ENCODE measurements at regions not wholly inside any gene's neighbourhood (a gene's known extent, or its start where the extent isn't known, plus 50 kb on each side); places are given as distances from the start of the nearest gene placed in this dataset.

DNA sequence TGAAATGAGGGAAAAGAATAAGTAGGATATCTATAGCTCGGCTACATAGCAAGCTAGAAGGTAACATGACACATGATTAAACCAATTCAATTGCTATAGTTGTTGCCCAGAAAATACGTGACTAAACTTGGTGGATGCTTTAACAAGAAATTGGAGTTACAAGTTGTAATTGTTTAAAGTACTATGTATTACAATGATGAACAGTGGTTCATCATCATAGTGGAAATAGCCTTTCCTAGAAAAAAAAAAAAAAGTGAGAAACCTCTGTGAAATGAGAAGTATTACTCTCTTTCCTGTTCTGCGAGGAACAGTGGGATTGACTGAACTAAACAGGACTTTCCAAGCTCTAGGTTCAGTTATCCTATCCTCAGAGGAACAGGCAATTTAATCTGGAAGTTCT lies 209.7 kb upstream of the KLF3 start:
- Histone ChIP-seq H2AFZ (ENCODE audit: low read depth, low read length) (no peak overlapping the region), H3K4me2 (ENCODE audit: insufficient read depth, low read length) (no peak overlapping the region), H3K27ac (ENCODE audit: extremely low read depth, low read depth, low read length) (no peak overlapping the region), H3K9ac (ENCODE audit: insufficient read depth in 1 of 2, low read depth in 2 of 2, low read length in 2 of 2) (no peak overlapping the region), H4K20me1 (replicated peaks; ENCODE audit: control insufficient read depth, insufficient read depth, low read length) (no peaks in the 10 kb centered on the region), H3K36me3 (ENCODE audit: control insufficient read depth, insufficient read depth, low read length) (no peaks in the 10 kb centered on the region), H3K9me3 (replicated peaks; ENCODE audit: control insufficient read depth, insufficient read depth, low read depth, low read length) (no peaks in the 10 kb centered on the region), H3K27me3 (ENCODE audit: control insufficient read depth in 2 of 2, insufficient read depth in 2 of 2, low read length in 2 of 2) (no peaks in the 10 kb centered on the region), H3K4me1 (replicated peaks in 1 of 2; ENCODE audit: control insufficient read depth in 2 of 2, insufficient read depth in 2 of 2, low read length in 2 of 2) (no peaks in the 10 kb centered on the region), H3K9me1 (ENCODE audit: control insufficient read depth, insufficient read depth, low read length) (no peaks in the 10 kb centered on the region), H3K79me2 (ENCODE audit: control insufficient read depth, insufficient read depth, low read length) (no peaks in the 10 kb centered on the region), H3K4me3 (no peak overlapping the region)
- no TSS peak for BruUV-seq (replicated peaks)
- DNase-seq (ENCODE audit: extremely low read depth in 1 of 4, low spot score in 3 of 4) (no peak), ATAC-seq (no peak), FAIRE-seq (no peak)
- POLR2A ChIA-PET = no interaction called here
- WGBS (ENCODE audit: insufficient coverage, low coverage, missing lambda C conversion rate) = 16% methylated on average over 3 of the region's 3 CpGs
- intact Hi-C loops (cut with micrococcal nuclease) (no loop called here), in situ Hi-C loops (cut with MboI) (no loop called here)
- CTCF ChIA-PET (ENCODE audit: low intra/inter-chr PET ratio) = no interaction called here
- TF ChIP-seq ZBTB17 (CRISPR knock-in tag; IDR thresholded peaks at IDR 0.05) (no peak), HLTF (IDR thresholded peaks at IDR 0.05) (no peak), ARID4B (CRISPR knock-in tag; IDR thresholded peaks at IDR 0.05) (no peak), ILF3 (IDR thresholded peaks at IDR 0.05; ENCODE audit: borderline replicate concordance) (no peak), TGIF2 (CRISPR knock-in tag; IDR thresholded peaks at IDR 0.05) (no peak), ARID2 (IDR thresholded peaks at IDR 0.05) (no peak), SOX6 (IDR thresholded peaks at IDR 0.05) (no peak), ZNF197 (CRISPR knock-in tag; IDR thresholded peaks at IDR 0.05; ENCODE audit: low read depth) (no peak), ZBED1 (IDR thresholded peaks at IDR 0.05) (no peak)

All from K562 (cell line).